SKM-1 treated with dmso at 0.1 percent for 144 hours (cell line): ENCODE measurements at regions not wholly inside any gene's neighbourhood (a gene's known extent, or its start where the extent isn't known, plus 50 kb on each side); places are given as distances from the start of the nearest gene placed in this dataset.
"Not testable (repeated sequence)": the region's sequence is repeated elsewhere in the genome, so short reads cannot be mapped to it uniquely, and the experiment has no call there.

ENCODE experiments used
- DNase-seq: peaks from one replicate; lab custom pipeline; 2025; ENCODE audit not compliant: unreplicated experiment; lab: John Stamatoyannopoulos, UW

GRCh38 chr10:124248056-124249045 is 155.0 kb upstream of the CHST15 start:
- no peak for DNase-seq

GRCh38 chr10:124245806-124246440 is 152.5 kb upstream of the CHST15 start:
- no peak for DNase-seq

GRCh38 chr10:124245191-124245590 is 151.8 kb upstream of the CHST15 start:
- DNase-seq = no peak

- DNase-seq = no peak
Measured at GRCh38 chr10:124244256-124244877, 151.0 kb upstream of the CHST15 start.

GRCh38 chr10:124243702-124244121 is 150.3 kb upstream of the CHST15 start:
- DNase-seq = no peak

GRCh38 chr10:124242791-124243190 is 149.4 kb upstream of the CHST15 start:
- DNase-seq = no peak

GRCh38 chr10:124242365-124242764 is 149.0 kb upstream of the CHST15 start:
- DNase-seq = no peak

- not testable (repeated sequence) for DNase-seq
Measured at GRCh38 chr10:124241510-124241909, 148.1 kb upstream of the CHST15 start.

GRCh38 chr10:124240839-124241291 is 147.5 kb upstream of the CHST15 start:
- no peak for DNase-seq

GRCh38 chr10:124239696-124240095 is 146.3 kb upstream of the CHST15 start:
- DNase-seq = no peak

- no peak for DNase-seq
Measured at GRCh38 chr10:124239134-124239533, 145.7 kb upstream of the CHST15 start.

- no peak for DNase-seq
Measured at GRCh38 chr10:124238367-124238766, 145.0 kb upstream of the CHST15 start.

- no peak for DNase-seq
Measured at GRCh38 chr10:124237282-124237961, 144.0 kb upstream of the CHST15 start.

- no peak for DNase-seq
Measured at GRCh38 chr10:124236816-124237215, 143.4 kb upstream of the CHST15 start.

GRCh38 chr10:124236136-124236535 is 142.7 kb upstream of the CHST15 start:
- no peak for DNase-seq

GRCh38 chr10:124235232-124235631 is 141.8 kb upstream of the CHST15 start:
- no peak for DNase-seq

GRCh38 chr10:124233546-124234138 is 140.2 kb upstream of the CHST15 start:
- no peak for DNase-seq

- DNase-seq = no peak
Measured at GRCh38 chr10:124232686-124233545, 139.5 kb upstream of the CHST15 start.
